ENCODE measurements at regions not wholly inside any gene's neighbourhood (a gene's known extent, or its start where the extent isn't known, plus 50 kb on each side); places are given as distances from the start of the nearest gene placed in this dataset.

- no peak for TF ChIP-seq CTCF (IDR thresholded peaks at IDR 0.05)
- no peak for TF ChIP-seq POLR2AphosphoS5 (IDR thresholded peaks at IDR 0.05)
- TF ChIP-seq POLR2A (IDR thresholded peaks at IDR 0.05; ENCODE audit: low read depth) = no peak
Observed at GRCh38 chr3:72165808-72166207, 380.9 kb upstream of the PROK2 start.

Data from esophagus muscularis mucosa (tissue), 3 donors.